Activated naive CD8-positive, alpha-beta T cell treated with anti-CD3 and anti-CD28 coated beads, Interleukin-2, amount 50 U/mL, for 24 hours (primary cell): ENCODE measurements at regions not wholly inside any gene's neighbourhood (a gene's known extent, or its start where the extent isn't known, plus 50 kb on each side); places are given as distances from the start of the nearest gene placed in this dataset.

Source experiments
- ATAC-seq: fragments of 150-1000 bp; cut with Tn5 transposase; one replicate; pipeline ENCODE4 v1.10.0; 2021
- DNase-seq: peaks from one replicate; pipeline ENCODE4 v3.0.0; 2021
- H3K27ac Mint-ChIP-seq: one replicate; pipeline ENCODE4 v1.8.0; 2021; ENCODE audit warnings: mild to moderate bottlenecking, mixed read lengths
- H3K27me3 Mint-ChIP-seq: one replicate; pipeline ENCODE4 v1.8.0; 2021; ENCODE audit warnings: mixed read lengths
- H3K36me3 Mint-ChIP-seq: one replicate; pipeline ENCODE4 v1.8.0; 2021; ENCODE audit warnings: low read depth, mixed read lengths
- H3K4me1 Mint-ChIP-seq: one replicate; pipeline ENCODE4 v1.8.0; 2021; ENCODE audit warnings: mixed read lengths
- H3K4me3 Mint-ChIP-seq: one replicate; pipeline ENCODE4 v1.8.0; 2021; ENCODE audit warnings: mild to moderate bottlenecking, moderate library complexity, mixed read lengths
- H3K9me3 Mint-ChIP-seq: one replicate; pipeline ENCODE4 v1.8.0; 2021; ENCODE audit warnings: mixed read lengths

GRCh38 chr13:67776151-67776550, 546.0 kb upstream of the PCDH9 start:
- no peak overlapping the region for H3K27ac Mint-ChIP-seq
- no peak overlapping the region for H3K4me3 Mint-ChIP-seq
- DNase-seq (no peak), ATAC-seq (no peak)
- H3K9me3 Mint-ChIP-seq, result peaks cover 7% of the 10 kb centered on the region
- H3K27me3 Mint-ChIP-seq, result no peaks in the 10 kb centered on the region
- H3K36me3 Mint-ChIP-seq, result no peaks in the 10 kb centered on the region
- no peaks in the 10 kb centered on the region for H3K4me1 Mint-ChIP-seq

GRCh38 chr13:67775359-67775758, 545.2 kb upstream of the PCDH9 start:
- H3K27me3 Mint-ChIP-seq, result no peaks in the 10 kb centered on the region
- no peak overlapping the region for H3K27ac Mint-ChIP-seq
- H3K9me3 Mint-ChIP-seq, result peaks cover 7% of the 10 kb centered on the region
- no peaks in the 10 kb centered on the region for H3K4me1 Mint-ChIP-seq
- H3K36me3 Mint-ChIP-seq, result no peaks in the 10 kb centered on the region
- no peak overlapping the region for H3K4me3 Mint-ChIP-seq
- ATAC-seq, result no peak
- no peak for DNase-seq

GRCh38 chr13:67772807-67773453, 542.8 kb upstream of the PCDH9 start:
- Mint-ChIP-seq H3K27me3 (no peaks in the 10 kb centered on the region), H3K4me1 (no peaks in the 10 kb centered on the region), H3K27ac (no peak overlapping the region), H3K4me3 (no peak overlapping the region), H3K9me3 (peaks cover 7% of the 10 kb centered on the region), H3K36me3 (no peaks in the 10 kb centered on the region)
- ATAC-seq, result no peak
- DNase-seq, result no peak

GRCh38 chr13:67771106-67771505, 541.0 kb upstream of the PCDH9 start:
- H3K4me1 Mint-ChIP-seq, result no peaks in the 10 kb centered on the region
- no peak for ATAC-seq
- DNase-seq, result no peak
- peaks cover 5% of the 10 kb centered on the region for H3K9me3 Mint-ChIP-seq
- H3K4me3 Mint-ChIP-seq, result no peak overlapping the region
- H3K36me3 Mint-ChIP-seq, result no peaks in the 10 kb centered on the region
- no peak overlapping the region for H3K27ac Mint-ChIP-seq
- no peaks in the 10 kb centered on the region for H3K27me3 Mint-ChIP-seq

GRCh38 chr13:67769987-67770341, 539.8 kb upstream of the PCDH9 start:
- Mint-ChIP-seq H3K4me3 (no peak overlapping the region), H3K4me1 (no peaks in the 10 kb centered on the region), H3K27me3 (no peaks in the 10 kb centered on the region), H3K36me3 (no peaks in the 10 kb centered on the region), H3K9me3 (peaks cover 6% of the 10 kb centered on the region), H3K27ac (no peak overlapping the region)
- DNase-seq (no peak), ATAC-seq (no peak)

- no peaks in the 10 kb centered on the region for H3K36me3 Mint-ChIP-seq
- no peak for DNase-seq
- H3K4me1 Mint-ChIP-seq, result no peaks in the 10 kb centered on the region
- no peak overlapping the region for H3K4me3 Mint-ChIP-seq
- no peak overlapping the region for H3K27ac Mint-ChIP-seq
- ATAC-seq, result no peak
- peaks cover 6% of the 10 kb centered on the region for H3K9me3 Mint-ChIP-seq
- no peaks in the 10 kb centered on the region for H3K27me3 Mint-ChIP-seq
These were observed 539.2 kb upstream of the PCDH9 start for GRCh38 chr13:67769063-67769986.

GRCh38 chr13:67763984-67764383, 533.8 kb upstream of the PCDH9 start:
- Mint-ChIP-seq H3K36me3 (no peaks in the 10 kb centered on the region), H3K27me3 (no peaks in the 10 kb centered on the region), H3K27ac (no peak overlapping the region), H3K4me1 (no peaks in the 10 kb centered on the region), H3K4me3 (no peak overlapping the region), H3K9me3 (peaks cover 16% of the 10 kb centered on the region)
- no peak for ATAC-seq
- DNase-seq, result no peak

GRCh38 chr13:67763384-67763783, 533.2 kb upstream of the PCDH9 start:
- ATAC-seq, result no peak
- Mint-ChIP-seq H3K9me3 (peaks cover 17% of the 10 kb centered on the region), H3K36me3 (no peaks in the 10 kb centered on the region), H3K27ac (no peak overlapping the region), H3K4me3 (no peak overlapping the region), H3K27me3 (no peaks in the 10 kb centered on the region), H3K4me1 (no peaks in the 10 kb centered on the region)
- no peak for DNase-seq

- no peak overlapping the region for H3K4me3 Mint-ChIP-seq
These were observed 528.8 kb upstream of the PCDH9 start for GRCh38 chr13:67758975-67759374.

GRCh38 chr13:67754012-67754411, 523.9 kb upstream of the PCDH9 start:
- H3K9me3 Mint-ChIP-seq, result peaks cover 19% of the 10 kb centered on the region
- no peaks in the 10 kb centered on the region for H3K27me3 Mint-ChIP-seq
- H3K4me1 Mint-ChIP-seq, result no peaks in the 10 kb centered on the region
- no peaks in the 10 kb centered on the region for H3K36me3 Mint-ChIP-seq
- ATAC-seq (no peak), DNase-seq (no peak)
- no peak overlapping the region for H3K27ac Mint-ChIP-seq
- H3K4me3 Mint-ChIP-seq, result no peak overlapping the region

More at GRCh38 chr13:67758975-67759374, 528.8 kb upstream of the PCDH9 start:
- Mint-ChIP-seq H3K4me1 (no peaks in the 10 kb centered on the region), H3K36me3 (no peaks in the 10 kb centered on the region), H3K9me3 (peaks cover 24% of the 10 kb centered on the region), H3K27ac (no peak overlapping the region), H3K27me3 (no peaks in the 10 kb centered on the region)
- DNase-seq, result no peak
- ATAC-seq, result no peak

GRCh38 chr13:67752759-67753158, 522.6 kb upstream of the PCDH9 start:
- H3K4me1 Mint-ChIP-seq, result no peaks in the 10 kb centered on the region
- no peak overlapping the region for H3K4me3 Mint-ChIP-seq
- DNase-seq (no peak), ATAC-seq (no peak)
- no peaks in the 10 kb centered on the region for H3K36me3 Mint-ChIP-seq
- H3K9me3 Mint-ChIP-seq, result peaks cover 18% of the 10 kb centered on the region
- H3K27ac Mint-ChIP-seq, result no peak overlapping the region
- H3K27me3 Mint-ChIP-seq, result no peaks in the 10 kb centered on the region

- DNase-seq (no peak), ATAC-seq (no peak)
- no peaks in the 10 kb centered on the region for H3K4me1 Mint-ChIP-seq
- no peak overlapping the region for H3K27ac Mint-ChIP-seq
- H3K36me3 Mint-ChIP-seq, result no peaks in the 10 kb centered on the region
- peaks cover 8% of the 10 kb centered on the region for H3K9me3 Mint-ChIP-seq
- no peak overlapping the region for H3K4me3 Mint-ChIP-seq
- H3K27me3 Mint-ChIP-seq, result no peaks in the 10 kb centered on the region
These were observed 512.3 kb upstream of the PCDH9 start for GRCh38 chr13:67742478-67742877.

GRCh38 chr13:67740871-67741535, 510.9 kb upstream of the PCDH9 start:
- DNase-seq (no peak), ATAC-seq (no peak)
- Mint-ChIP-seq H3K27me3 (no peaks in the 10 kb centered on the region), H3K36me3 (no peaks in the 10 kb centered on the region), H3K4me3 (no peak overlapping the region), H3K27ac (no peak overlapping the region), H3K4me1 (no peaks in the 10 kb centered on the region), H3K9me3 (peaks cover 4% of the 10 kb centered on the region)

- Mint-ChIP-seq H3K27ac (no peak overlapping the region), H3K36me3 (no peaks in the 10 kb centered on the region), H3K4me3 (no peak overlapping the region), H3K9me3 (peaks cover 9% of the 10 kb centered on the region), H3K27me3 (no peaks in the 10 kb centered on the region), H3K4me1 (no peaks in the 10 kb centered on the region)
- ATAC-seq (no peak), DNase-seq (no peak)
These were observed 506.7 kb upstream of the PCDH9 start for GRCh38 chr13:67736646-67737420.
